Transverse colon (tissue), 4 donors: ENCODE measurements at regions not wholly inside any gene's neighbourhood (a gene's known extent, or its start where the extent isn't known, plus 50 kb on each side); places are given as distances from the start of the nearest gene placed in this dataset.
"Not testable (repeated sequence)": the region's sequence is repeated elsewhere in the genome, so short reads cannot be mapped to it uniquely, and the experiment has no call there.

Experiments used
- DNase-seq: peaks from one replicate; pipeline ENCODE4 v3.0.0-alpha.2; 2019
- H3K27ac ChIP-seq, 4 donors: fragments of 200-600 bp; sonication (generic); 2 replicates each; pipeline ENCODE4 v1.5.1; 2016 to 2018; ENCODE audit warnings: inconsistent platforms in 4 of 4
- H3K27me3 ChIP-seq: fragments of 200-600 bp; sonication (generic); 2 replicates; pipeline ENCODE4 v1.5.1; 2017; ENCODE audit warnings: inconsistent platforms
- H3K36me3 ChIP-seq, 4 donors: fragments of 200-600 bp; sonication (generic); 2 replicates each; pipeline ENCODE4 v1.5.1; 2017 to 2019; ENCODE audit warnings: inconsistent platforms in 4 of 4
- H3K4me1 ChIP-seq, 4 donors: fragments of 200-600 bp; sonication (generic); 2 replicates each; pipeline ENCODE4 v1.5.1; 2017 to 2020; ENCODE audit warnings: inconsistent platforms in 4 of 4
- H3K4me3 ChIP-seq, 4 donors: fragments of 200-600 bp; sonication (generic); 1 replicate in 1 of 4; 2 replicates in 3 of 4; pipeline versions ENCODE4 v1.5.1 to v1.6.1; 2017 to 2019; ENCODE audit warnings: inconsistent platforms in 4 of 4
- H3K9me3 ChIP-seq, 2 donors: fragments of 200-600 bp; sonication (generic); 2 replicates each; pipeline ENCODE4 v1.5.1; 2017 to 2019; ENCODE audit warnings: inconsistent platforms in 2 of 2
- CTCF ChIP-seq, 5 experiments: fragments of 200-600 bp in 3 of 5; fragments of 450-650 bp in 2 of 5; sonication (generic) in 3 of 5; IDR thresholded peaks; 1 replicate in 2 of 5; 2 replicates in 3 of 5; pipeline ENCODE4 v1.5.1; 2016 to 2017; ENCODE audit warnings: antibody characterized with exemption in 5 of 5, inconsistent platforms in 3 of 5, mild to moderate bottlenecking in 2 of 5, moderate library complexity in 1 of 5
- EP300 ChIP-seq: sonication (generic); formaldehyde crosslinking; IDR thresholded peaks from one replicate; pipeline ENCODE4 v1.6.1; 2017; ENCODE audit warnings: antibody characterized with exemption, low read depth
- POLR2A ChIP-seq: fragments of 450-650 bp; IDR thresholded peaks from one replicate; pipeline ENCODE4 v1.6.1; 2016; ENCODE audit warnings: antibody characterized with exemption, mild to moderate bottlenecking, moderate library complexity
- POLR2AphosphoS5 ChIP-seq, 3 donors: sonication (generic); formaldehyde crosslinking; IDR thresholded peaks; one replicate each; pipeline ENCODE4 v1.6.1; 2016; ENCODE audit warnings: antibody characterized with exemption in 3 of 3
- WGBS, 2 donors: methylation state at CpG; one replicate each; pipeline ENCODE4 v1.1.5; 2018; ENCODE audit warnings: low coverage in 1 of 2; 5-methylcytosine and 5-hydroxymethylcytosine counted together
- in situ Hi-C, 4 donors: fragments of 200-750 bp; cut with MboI; loops; one replicate each; pipeline versions ENCODE4 v1.15.0 to v1.15.1; 2017; ENCODE audit warnings: low sequenced_read_pairs in 3 of 4, low pct_ligation_motif_present in 1 of 4, low pct_unique_long_range_greater_than_20kb in 1 of 4
- intact Hi-C: fragments of 100-400 bp; cut with DNase I; formaldehyde crosslinking; loops from one replicate; pipeline ENCODE4 v1.15.1; 2023; ENCODE audit warnings: low total_unique reads

GRCh38 chr4:135485371-135485770 is 1283.8 kb upstream of the PABPC4L start:
- in situ Hi-C loops (no loop called here), intact Hi-C loops (no loop called here)
- DNase-seq: no peak
- no peaks in the 10 kb centered on the region for H3K36me3 ChIP-seq
- TF ChIP-seq CTCF (IDR thresholded peaks at IDR 0.05) (no peak), EP300 (no peak), POLR2A (no peak), POLR2AphosphoS5 (IDR thresholded peaks at IDR 0.05) (no peak)
- no peaks in the 10 kb centered on the region for H3K9me3 ChIP-seq
- H3K4me1 ChIP-seq: no peaks in the 10 kb centered on the region
- no peak overlapping the region for H3K4me3 ChIP-seq
- no peak overlapping the region for H3K27ac ChIP-seq
- 63 to 78% methylated on average over 2 to 4 of the region's 4 CpGs for WGBS, 2 donors
- H3K27me3 ChIP-seq: no peaks in the 10 kb centered on the region

DNA sequence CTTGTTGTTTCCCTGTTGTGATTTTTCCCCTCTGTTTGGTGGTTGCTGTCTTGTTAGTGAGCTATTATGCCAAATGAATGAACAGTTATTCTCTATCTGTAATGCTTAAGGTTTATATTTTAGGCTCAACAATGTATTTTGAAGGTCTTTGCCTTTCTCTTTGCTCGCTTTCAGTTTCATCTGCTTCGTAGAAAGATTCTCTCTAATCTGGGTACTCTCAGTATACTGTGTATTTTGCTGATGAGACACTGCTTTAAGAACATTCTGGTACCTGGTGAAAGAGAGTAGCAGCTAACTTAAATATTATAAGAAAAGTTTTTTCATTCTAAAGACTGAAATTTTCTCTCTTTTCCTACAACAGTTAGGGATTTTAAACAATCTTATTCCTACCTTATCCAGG is 1274.7 kb upstream of the PABPC4L start:
- intact Hi-C loops (no loop called here), in situ Hi-C loops (no loop called here)
- no peaks in the 10 kb centered on the region for H3K9me3 ChIP-seq
- 58 to 76% methylated on average over 2 of the region's 2 CpGs for WGBS, 2 donors
- no peaks in the 10 kb centered on the region for H3K4me1 ChIP-seq
- no peak overlapping the region for H3K27ac ChIP-seq
- H3K36me3 ChIP-seq: no peaks in the 10 kb centered on the region
- no peaks in the 10 kb centered on the region for H3K27me3 ChIP-seq
- no peak for TF ChIP-seq CTCF (IDR thresholded peaks at IDR 0.05)
- no peak for TF ChIP-seq POLR2AphosphoS5 (IDR thresholded peaks at IDR 0.05)
- TF ChIP-seq EP300: no peak
- TF ChIP-seq POLR2A: no peak
- no peak overlapping the region for H3K4me3 ChIP-seq
- DNase-seq: no peak

DNA sequence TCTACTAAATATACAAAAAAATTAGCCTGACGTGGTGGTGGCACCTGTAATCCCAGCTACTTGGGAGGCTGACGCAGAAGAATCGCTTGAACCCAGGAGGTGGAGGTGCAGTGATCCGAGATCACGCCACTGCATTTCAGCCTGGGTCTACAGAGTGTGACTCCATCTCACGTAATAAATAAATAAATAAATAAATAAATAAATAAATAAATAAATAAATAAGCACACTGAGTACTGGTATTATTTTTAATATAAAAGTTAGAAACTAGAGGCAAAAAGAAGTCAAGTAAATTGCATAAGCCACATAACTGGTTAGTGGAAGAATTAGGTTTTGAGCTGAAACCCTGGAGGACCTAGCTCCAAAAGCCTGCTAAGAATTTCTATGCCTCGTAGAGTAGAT is 1262.7 kb upstream of the PABPC4L start:
- intact Hi-C loops (no loop called here), in situ Hi-C loops (no loop called here)
- TF ChIP-seq POLR2AphosphoS5 (IDR thresholded peaks at IDR 0.05): no peak
- TF ChIP-seq CTCF (IDR thresholded peaks at IDR 0.05): no peak
- TF ChIP-seq EP300: no peak
- TF ChIP-seq POLR2A: no peak
- no peak overlapping the region for H3K27ac ChIP-seq
- no peak for DNase-seq
- H3K9me3 ChIP-seq: no peaks in the 10 kb centered on the region
- H3K27me3 ChIP-seq: no peaks in the 10 kb centered on the region
- H3K36me3 ChIP-seq: no peaks in the 10 kb centered on the region
- 71 to 79% methylated on average over 6 to 7 of the region's 7 CpGs for WGBS, 2 donors
- no peak overlapping the region for H3K4me3 ChIP-seq
- H3K4me1 ChIP-seq: no peaks in the 10 kb centered on the region

GRCh38 chr4:135447598-135447997 is 1246.0 kb upstream of the PABPC4L start:
- not testable (repeated sequence) for H3K4me1 ChIP-seq
- WGBS, 2 donors: 95 to 100% methylated on average over 1 to 17 of the region's 22 CpGs

DNA sequence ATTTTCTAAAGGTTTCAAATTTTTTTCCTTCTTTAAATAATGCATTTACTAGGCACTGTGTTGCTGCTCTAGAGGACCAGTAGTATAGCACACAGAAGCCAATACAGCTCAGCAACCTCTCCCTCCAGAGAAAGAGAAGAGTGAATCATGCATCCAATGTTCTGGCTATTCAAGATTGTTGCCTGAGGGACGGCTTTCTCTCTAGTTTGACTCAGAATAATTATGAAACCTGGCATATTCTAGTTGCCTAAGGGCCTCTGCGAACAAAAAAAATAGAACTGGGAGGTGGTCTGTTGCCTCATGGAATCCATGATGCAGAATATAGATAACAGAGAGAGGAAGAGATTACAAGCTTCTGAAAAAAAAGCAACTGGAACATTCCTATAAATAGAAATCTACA is 1233.3 kb upstream of the PABPC4L start:
- Histone ChIP-seq H3K27ac (no peak overlapping the region), H3K4me3 (no peak overlapping the region), H3K27me3 (no peaks in the 10 kb centered on the region), H3K4me1 (no peaks in the 10 kb centered on the region), H3K36me3 (no peaks in the 10 kb centered on the region), H3K9me3 (peaks cover 0 to 4% of the 10 kb centered on the region in 2 donors)
- intact Hi-C loops: no loop called here
- TF ChIP-seq POLR2AphosphoS5 (IDR thresholded peaks at IDR 0.05) (no peak), POLR2A (no peak), CTCF (IDR thresholded peaks at IDR 0.05) (no peak), EP300 (no peak)
- in situ Hi-C loops: no loop called here
- DNase-seq: no peak
- WGBS, 2 donors: 69 to 90% methylated on average over 2 of the region's 2 CpGs

More at GRCh38 chr4:135447598-135447997, 1246.0 kb upstream of the PABPC4L start:
- H3K36me3 ChIP-seq, H3K27ac ChIP-seq, in situ Hi-C loops, H3K4me3 ChIP-seq, H3K27me3 ChIP-seq, intact Hi-C loops, DNase-seq, H3K9me3 ChIP-seq: not testable (repeated sequence)
